Cardiac fibroblast (primary cell): ENCODE measurements at regions not wholly inside any gene's neighbourhood (a gene's known extent, or its start where the extent isn't known, plus 50 kb on each side); places are given as distances from the start of the nearest gene placed in this dataset.
"Not testable (repeated sequence)": the region's sequence is repeated elsewhere in the genome, so short reads cannot be mapped to it uniquely, and the experiment has no call there.

Experiments used
- DNase-seq, 2 donors: peaks; one replicate each; pipeline versions ENCODE4 v3.0.0 to v3.0.0-alpha.2; 2010; ENCODE audit warnings: low read depth in 2 of 2
- H3K4me3 ChIP-seq, 2 donors: replicated peaks in 1 of 2; 1 replicate in 1 of 2; 2 replicates in 1 of 2; pipeline ENCODE4 v1.5.1; 2011; ENCODE audit warnings: low read depth in 2 of 2, low read length in 2 of 2, mild to moderate bottlenecking in 2 of 2, moderate library complexity in 1 of 2
- TF ChIP-seq, protein P1 (sequence below): IDR thresholded peaks from one replicate; pipeline ENCODE4 v1.5.1; 2011; ENCODE audit warnings: low read depth, mild to moderate bottlenecking, low read length, inconsistent platforms

DNA sequence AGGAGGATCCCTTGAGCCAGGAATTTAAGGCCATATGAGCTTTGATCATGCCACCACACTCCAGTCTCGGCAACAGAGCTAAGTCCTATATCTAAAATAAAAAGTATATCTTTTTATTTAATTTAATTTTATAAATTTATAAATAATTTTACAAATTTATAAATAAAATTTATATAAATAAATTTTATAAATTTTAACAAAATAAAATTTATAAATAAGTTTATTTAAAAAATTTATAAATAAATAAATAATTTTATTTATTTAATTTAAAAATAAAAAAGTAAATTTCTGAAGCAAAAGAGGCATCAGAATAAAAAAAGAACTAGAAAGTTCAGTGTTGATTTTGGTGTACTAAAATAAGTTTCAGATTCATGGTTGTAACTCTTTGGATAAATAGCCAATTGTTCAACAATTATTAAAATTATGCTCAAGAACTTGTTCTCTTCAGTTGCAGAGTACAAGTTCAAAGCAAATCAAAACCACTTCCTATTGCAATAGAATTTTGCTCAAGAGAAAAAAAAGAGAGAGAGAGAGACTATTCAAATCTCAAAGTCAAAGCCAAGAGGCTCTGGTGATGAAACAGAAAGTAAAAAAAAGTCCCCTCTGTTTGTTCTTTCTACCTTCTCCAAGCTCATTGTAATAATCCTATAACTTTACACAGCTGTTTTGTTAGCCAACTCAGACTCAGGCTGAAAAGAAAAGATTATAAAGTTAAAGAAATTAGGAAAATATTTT is 547.5 kb upstream of the ADGRB3 start:
- peak; percentile 68 to 70 for DNase-seq
- TF ChIP-seq, protein P1, sequence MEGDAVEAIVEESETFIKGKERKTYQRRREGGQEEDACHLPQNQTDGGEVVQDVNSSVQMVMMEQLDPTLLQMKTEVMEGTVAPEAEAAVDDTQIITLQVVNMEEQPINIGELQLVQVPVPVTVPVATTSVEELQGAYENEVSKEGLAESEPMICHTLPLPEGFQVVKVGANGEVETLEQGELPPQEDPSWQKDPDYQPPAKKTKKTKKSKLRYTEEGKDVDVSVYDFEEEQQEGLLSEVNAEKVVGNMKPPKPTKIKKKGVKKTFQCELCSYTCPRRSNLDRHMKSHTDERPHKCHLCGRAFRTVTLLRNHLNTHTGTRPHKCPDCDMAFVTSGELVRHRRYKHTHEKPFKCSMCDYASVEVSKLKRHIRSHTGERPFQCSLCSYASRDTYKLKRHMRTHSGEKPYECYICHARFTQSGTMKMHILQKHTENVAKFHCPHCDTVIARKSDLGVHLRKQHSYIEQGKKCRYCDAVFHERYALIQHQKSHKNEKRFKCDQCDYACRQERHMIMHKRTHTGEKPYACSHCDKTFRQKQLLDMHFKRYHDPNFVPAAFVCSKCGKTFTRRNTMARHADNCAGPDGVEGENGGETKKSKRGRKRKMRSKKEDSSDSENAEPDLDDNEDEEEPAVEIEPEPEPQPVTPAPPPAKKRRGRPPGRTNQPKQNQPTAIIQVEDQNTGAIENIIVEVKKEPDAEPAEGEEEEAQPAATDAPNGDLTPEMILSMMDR = no peak
- H3K4me3 ChIP-seq = no peak overlapping the region

DNA sequence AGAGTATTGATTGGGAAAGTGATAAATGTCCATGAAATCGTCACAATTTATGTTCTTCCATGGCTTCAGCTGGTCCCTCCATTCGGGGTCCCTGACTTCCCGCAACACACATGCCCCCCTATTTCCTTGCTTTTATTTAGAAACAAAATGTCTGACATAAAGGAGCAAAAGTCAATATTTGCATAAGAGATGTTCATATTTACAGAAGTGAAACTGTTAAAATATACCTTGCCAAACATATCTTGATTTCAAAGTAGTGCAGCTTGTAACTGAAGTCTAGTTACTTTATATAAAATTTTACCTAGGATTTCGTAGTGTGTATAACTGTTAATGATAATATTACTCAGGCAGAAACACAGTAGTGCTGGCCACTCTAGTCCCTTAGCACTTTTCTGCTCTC is 548.9 kb upstream of the ADGRB3 start:
- TF ChIP-seq, protein P1 = no peak

DNA sequence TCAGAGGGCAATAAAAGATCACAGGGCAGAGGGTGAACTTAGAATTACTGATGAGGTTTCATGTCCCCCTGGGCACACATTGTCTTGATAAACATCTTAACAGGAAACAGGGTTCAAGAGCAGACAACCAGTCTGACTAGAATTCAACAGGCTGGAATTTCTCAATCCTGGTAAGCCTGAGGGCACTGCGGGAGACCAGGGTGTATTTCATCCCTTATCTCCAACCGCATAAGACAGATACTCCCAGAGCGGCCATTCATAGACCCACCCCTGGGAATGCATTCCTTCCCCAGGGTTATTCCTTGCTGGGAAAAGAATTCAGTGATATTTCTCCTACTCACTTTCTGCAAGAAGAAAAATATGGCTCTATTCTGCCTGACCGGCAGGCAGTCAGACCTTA is 549.5 kb upstream of the ADGRB3 start:
- not testable (repeated sequence) for DNase-seq, H3K4me3 ChIP-seq

More for the DNA sequence above, 548.9 kb upstream of the ADGRB3 start:
- H3K4me3 ChIP-seq = no peak overlapping the region
- DNase-seq = no peak

DNA sequence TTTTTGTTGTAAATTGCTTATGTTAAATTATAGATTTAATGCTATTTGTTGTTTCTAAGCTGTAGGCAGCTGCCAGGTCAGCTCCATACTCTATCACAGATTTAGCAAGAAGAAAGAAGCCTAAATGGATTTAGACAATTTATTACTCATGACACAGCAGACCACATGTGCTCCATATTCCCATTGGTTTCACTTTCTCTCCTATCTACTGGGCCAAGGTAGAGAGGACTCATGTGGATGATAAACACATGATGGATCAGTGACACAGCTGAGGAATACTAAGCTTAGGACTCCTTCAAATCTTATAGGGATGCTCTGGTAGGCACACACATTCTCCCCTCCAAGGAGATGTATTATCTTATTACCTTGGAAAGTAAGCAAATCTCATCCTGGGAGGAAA is 553.0 kb upstream of the ADGRB3 start:
- no peak for DNase-seq
- H3K4me3 ChIP-seq = no peak overlapping the region
- TF ChIP-seq, protein P1 = no peak

DNA sequence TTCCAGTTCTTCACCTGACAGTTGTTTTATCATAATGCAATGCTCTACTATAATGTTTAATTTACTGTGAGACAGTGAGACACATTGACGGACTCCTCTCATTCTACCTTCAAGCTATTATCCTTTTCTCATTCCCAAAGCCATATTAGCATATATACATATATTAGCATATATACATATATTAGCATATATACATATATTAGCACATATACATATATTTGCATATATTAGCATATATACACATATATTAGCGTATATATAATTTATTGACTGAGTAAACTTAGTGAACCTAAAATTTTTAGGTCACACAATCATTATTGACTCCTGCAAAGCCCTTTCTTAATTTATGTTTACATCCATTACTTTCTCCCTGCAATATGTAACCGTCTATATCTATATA is 555.0 kb upstream of the ADGRB3 start:
- TF ChIP-seq, protein P1 = no peak
- H3K4me3 ChIP-seq = no peak overlapping the region
- DNase-seq = no peak

DNA sequence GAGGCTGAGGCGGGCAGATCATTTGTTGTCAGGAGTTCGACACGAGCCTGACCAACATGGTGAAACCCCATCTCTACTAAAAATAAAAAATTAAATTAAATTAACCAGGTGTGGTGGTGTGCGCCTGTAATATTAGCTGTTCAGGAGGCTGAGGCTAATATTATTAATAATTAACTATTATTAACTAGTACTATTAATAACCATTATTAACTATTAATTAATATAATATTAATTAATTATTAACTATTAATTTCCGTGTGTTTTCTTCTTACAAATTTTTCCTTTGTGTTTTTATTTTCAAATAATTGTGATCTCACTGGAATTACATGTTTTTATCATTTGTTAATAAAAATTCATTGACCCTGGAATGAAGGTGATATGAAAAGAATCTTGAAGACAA is 557.4 kb upstream of the ADGRB3 start:
- H3K4me3 ChIP-seq = no peak overlapping the region
- TF ChIP-seq, protein P1 = no peak
- no peak for DNase-seq

DNA sequence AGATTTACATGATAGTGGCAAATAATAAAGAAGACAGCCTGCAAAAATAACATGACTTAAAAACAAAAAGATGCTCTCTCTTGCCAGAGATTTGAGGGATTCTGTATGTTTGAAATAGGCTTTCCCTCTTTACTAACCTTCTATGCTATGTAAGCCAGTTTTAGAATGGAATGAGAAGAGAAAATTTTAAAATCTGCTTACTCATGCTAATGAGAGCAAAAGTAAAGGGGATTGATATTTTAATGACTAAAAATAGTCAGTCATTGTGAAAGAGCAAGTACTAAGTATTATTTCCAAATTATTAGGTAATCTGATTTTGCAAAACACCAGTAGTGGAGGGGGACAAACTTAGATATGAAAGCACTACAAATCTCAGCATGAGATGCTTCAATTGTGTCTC is 563.3 kb upstream of the ADGRB3 start:
- DNase-seq = peak; percentile 10 to 32
- no peak overlapping the region for H3K4me3 ChIP-seq
- TF ChIP-seq, protein P1 = no peak
